ENCODE measurements at regions not wholly inside any gene's neighbourhood (a gene's known extent, or its start where the extent isn't known, plus 50 kb on each side); places are given as distances from the start of the nearest gene placed in this dataset.

- Histone ChIP-seq H3K27ac (no peak overlapping the region), H3K36me3 (ENCODE audit: low read depth, missing control alignments) (no peaks in the 10 kb centered on the region), H3K27me3 (no peaks in the 10 kb centered on the region), H3K4me3 (no peak overlapping the region), H3K9me3 (no peaks in the 10 kb centered on the region), H3K4me1 (peaks cover 9% of the 10 kb centered on the region)
- no peak for TF ChIP-seq POLR2A (IDR thresholded peaks at IDR 0.05)
- no peak for TF ChIP-seq CTCF (IDR thresholded peaks at IDR 0.05)
- 53 to 68% methylated on average over 1 of the region's 1 CpG for WGBS, 2 donors
- intact Hi-C loops (cut with DNase I; ENCODE audit: low total_unique reads) = no loop called here
- DNase-seq = no peak
Observed at GRCh38 chr13:40063703-40064102, 408.2 kb downstream of the COG6 start.

- Histone ChIP-seq H3K27me3 (no peaks in the 10 kb centered on the region), H3K4me3 (no peak overlapping the region), H3K4me1 (peaks cover 11% of the 10 kb centered on the region), H3K36me3 (ENCODE audit: low read depth, missing control alignments) (no peaks in the 10 kb centered on the region), H3K9me3 (no peaks in the 10 kb centered on the region), H3K27ac (no peak overlapping the region)
- no peak for DNase-seq
- 84 to 87% methylated on average over 10 of the region's 10 CpGs for WGBS, 2 donors
- TF ChIP-seq POLR2A (IDR thresholded peaks at IDR 0.05) (no peak), CTCF (IDR thresholded peaks at IDR 0.05) (no peak)
- intact Hi-C loops (cut with DNase I; ENCODE audit: low total_unique reads) = loop anchor here (5.0 kb wide), 1 partner anchor 618 kb away; no protein-coding TSS in a partner anchor
Observed at GRCh38 chr13:40064154-40065097, 409.0 kb downstream of the COG6 start.

- H3K27ac ChIP-seq = no peak overlapping the region
- peak; percentile 87 for DNase-seq
- WGBS, 2 donors = 30 to 31% methylated on average over 11 of the region's 11 CpGs
- H3K4me3 ChIP-seq = no peak overlapping the region
- H3K9me3 ChIP-seq = no peaks in the 10 kb centered on the region
- intact Hi-C loops (cut with DNase I; ENCODE audit: low total_unique reads) = loop anchor here (5.0 kb wide), 1 partner anchor 613 kb away; no protein-coding TSS in a partner anchor
- no peaks in the 10 kb centered on the region for H3K27me3 ChIP-seq
- H3K4me1 ChIP-seq = peaks cover 6% of the 10 kb centered on the region
- no peaks in the 10 kb centered on the region for H3K36me3 ChIP-seq (ENCODE audit: low read depth, missing control alignments)
- TF ChIP-seq POLR2A (IDR thresholded peaks at IDR 0.05) (no peak), CTCF (IDR thresholded peaks at IDR 0.05) (peak; percentile 67 to 83 (median 77))
Observed at GRCh38 chr13:40069173-40070044, 413.9 kb downstream of the COG6 start.

GRCh38 chr13:40070357-40070756, 414.9 kb downstream of the COG6 start:
- Histone ChIP-seq H3K9me3 (no peaks in the 10 kb centered on the region), H3K27ac (no peak overlapping the region), H3K27me3 (no peaks in the 10 kb centered on the region), H3K4me3 (no peak overlapping the region), H3K36me3 (ENCODE audit: low read depth, missing control alignments) (no peaks in the 10 kb centered on the region), H3K4me1 (peaks cover 6% of the 10 kb centered on the region)
- intact Hi-C loops (cut with DNase I; ENCODE audit: low total_unique reads) = no loop called here
- WGBS, 2 donors = 90 to 93% methylated on average over 2 to 3 of the region's 3 CpGs
- DNase-seq = no peak
- TF ChIP-seq CTCF (IDR thresholded peaks at IDR 0.05) (no peak), POLR2A (IDR thresholded peaks at IDR 0.05) (no peak)
